ENCODE measurements at regions not wholly inside any gene's neighbourhood (a gene's known extent, or its start where the extent isn't known, plus 50 kb on each side); places are given as distances from the start of the nearest gene placed in this dataset.

GRCh38 chr13:61030445-61030844 is 385.2 kb downstream of the PCDH20 start:
- no peak for DNase-seq (ENCODE audit: low spot score)

- no peak for DNase-seq (ENCODE audit: low spot score)
These were observed 386.6 kb downstream of the PCDH20 start for GRCh38 chr13:61029064-61029463.

GRCh38 chr13:61024046-61024445 is 391.6 kb downstream of the PCDH20 start:
- DNase-seq (ENCODE audit: low spot score), result no peak

GRCh38 chr13:61021838-61022237 is 393.8 kb downstream of the PCDH20 start:
- DNase-seq (ENCODE audit: low spot score), result no peak

- DNase-seq (ENCODE audit: low spot score), result no peak
These were observed 401.9 kb downstream of the PCDH20 start for GRCh38 chr13:61013796-61014195.

GRCh38 chr13:61010358-61010757 is 405.3 kb downstream of the PCDH20 start:
- DNase-seq (ENCODE audit: low spot score), result no peak

GRCh38 chr13:61002686-61003085 is 413.0 kb downstream of the PCDH20 start:
- no peak for DNase-seq (ENCODE audit: low spot score)

GRCh38 chr13:60990032-60990733 is 425.5 kb downstream of the PCDH20 start:
- DNase-seq (ENCODE audit: low spot score), result no peak

GRCh38 chr13:60986301-60986700 is 429.3 kb downstream of the PCDH20 start:
- DNase-seq (ENCODE audit: low spot score), result no peak

- no peak for DNase-seq (ENCODE audit: low spot score)
These were observed 434.2 kb downstream of the PCDH20 start for GRCh38 chr13:60981407-60981806.

- no peak for DNase-seq (ENCODE audit: low spot score)
These were observed 439.3 kb downstream of the PCDH20 start for GRCh38 chr13:60976367-60976766.

GRCh38 chr13:60974296-60974695 is 441.4 kb downstream of the PCDH20 start:
- no peak for DNase-seq (ENCODE audit: low spot score)

- no peak for DNase-seq (ENCODE audit: low spot score)
These were observed 442.1 kb downstream of the PCDH20 start for GRCh38 chr13:60973529-60973928.

GRCh38 chr13:60970736-60971135 is 444.9 kb downstream of the PCDH20 start:
- no peak for DNase-seq (ENCODE audit: low spot score)

- DNase-seq (ENCODE audit: low spot score), result no peak
These were observed 446.0 kb downstream of the PCDH20 start for GRCh38 chr13:60969656-60970055.

- DNase-seq (ENCODE audit: low spot score), result no peak
These were observed 456.2 kb downstream of the PCDH20 start for GRCh38 chr13:60959427-60959826.

- no peak for DNase-seq (ENCODE audit: low spot score)
These were observed 457.8 kb downstream of the PCDH20 start for GRCh38 chr13:60957816-60958215.

- DNase-seq (ENCODE audit: low spot score), result no peak
These were observed 470.3 kb downstream of the PCDH20 start for GRCh38 chr13:60945396-60945795.

- DNase-seq (ENCODE audit: low spot score), result no peak
These were observed 470.8 kb downstream of the PCDH20 start for GRCh38 chr13:60944863-60945262.

- no peak for DNase-seq (ENCODE audit: low spot score)
These were observed 471.6 kb downstream of the PCDH20 start for GRCh38 chr13:60944016-60944415.

GRCh38 chr13:60936281-60936680 is 479.4 kb downstream of the PCDH20 start:
- DNase-seq (ENCODE audit: low spot score), result no peak

GRCh38 chr13:60933638-60934037 is 482.0 kb downstream of the PCDH20 start:
- no peak for DNase-seq (ENCODE audit: low spot score)

- no peak for DNase-seq (ENCODE audit: low spot score)
These were observed 483.6 kb downstream of the PCDH20 start for GRCh38 chr13:60931858-60932546.

GRCh38 chr13:60925686-60926085 is 490.0 kb downstream of the PCDH20 start:
- no peak for DNase-seq (ENCODE audit: low spot score)

Data from AG08395 (cell line).